ENCODE measurements at regions not wholly inside any gene's neighbourhood (a gene's known extent, or its start where the extent isn't known, plus 50 kb on each side); places are given as distances from the start of the nearest gene placed in this dataset.

DNA sequence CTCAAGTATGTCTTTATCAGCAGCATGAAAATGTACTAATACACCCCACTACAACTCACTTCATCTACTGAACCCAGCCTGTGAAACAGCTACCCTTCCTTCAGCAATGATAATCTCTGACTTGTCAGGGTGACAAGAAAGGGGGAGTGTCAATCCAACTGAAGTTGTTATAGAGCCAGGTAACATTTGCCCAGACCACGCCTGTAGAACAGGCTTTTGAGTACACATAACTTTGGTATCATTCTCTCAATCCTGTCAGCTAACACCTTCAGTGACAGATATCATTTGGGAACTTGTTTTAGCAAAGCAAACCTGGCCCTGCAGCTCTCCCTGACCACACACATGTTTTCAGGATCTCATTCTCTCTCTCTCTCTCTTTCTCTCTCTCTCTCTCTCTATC is 592.2 kb downstream of the SMARCA1 start:
- Histone ChIP-seq H3K4me1 (no peaks in the 10 kb centered on the region), H3K4me3 (no peak overlapping the region), H3K27me3 (no peaks in the 10 kb centered on the region), H3K9me3 (no peaks in the 10 kb centered on the region), H3K36me3 (no peaks in the 10 kb centered on the region), H3K27ac (no peak overlapping the region)
- DNase-seq (no peak), ATAC-seq (no peak)
- intact Hi-C loops (cut with DNase I; ENCODE audit: low total_unique reads) (no loop called here), in situ Hi-C loops (cut with MboI; ENCODE audit: low sequenced_read_pairs in 4 of 4) (no loop called here)
- TF ChIP-seq POLR2A (IDR thresholded peaks at IDR 0.05), result no peak
- TF ChIP-seq, protein P1, sequence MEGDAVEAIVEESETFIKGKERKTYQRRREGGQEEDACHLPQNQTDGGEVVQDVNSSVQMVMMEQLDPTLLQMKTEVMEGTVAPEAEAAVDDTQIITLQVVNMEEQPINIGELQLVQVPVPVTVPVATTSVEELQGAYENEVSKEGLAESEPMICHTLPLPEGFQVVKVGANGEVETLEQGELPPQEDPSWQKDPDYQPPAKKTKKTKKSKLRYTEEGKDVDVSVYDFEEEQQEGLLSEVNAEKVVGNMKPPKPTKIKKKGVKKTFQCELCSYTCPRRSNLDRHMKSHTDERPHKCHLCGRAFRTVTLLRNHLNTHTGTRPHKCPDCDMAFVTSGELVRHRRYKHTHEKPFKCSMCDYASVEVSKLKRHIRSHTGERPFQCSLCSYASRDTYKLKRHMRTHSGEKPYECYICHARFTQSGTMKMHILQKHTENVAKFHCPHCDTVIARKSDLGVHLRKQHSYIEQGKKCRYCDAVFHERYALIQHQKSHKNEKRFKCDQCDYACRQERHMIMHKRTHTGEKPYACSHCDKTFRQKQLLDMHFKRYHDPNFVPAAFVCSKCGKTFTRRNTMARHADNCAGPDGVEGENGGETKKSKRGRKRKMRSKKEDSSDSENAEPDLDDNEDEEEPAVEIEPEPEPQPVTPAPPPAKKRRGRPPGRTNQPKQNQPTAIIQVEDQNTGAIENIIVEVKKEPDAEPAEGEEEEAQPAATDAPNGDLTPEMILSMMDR (IDR thresholded peaks at IDR 0.05 in 4 of 5, conservative IDR thresholded peaks at IDR 0.05 in 1 of 5), result no peak

DNA sequence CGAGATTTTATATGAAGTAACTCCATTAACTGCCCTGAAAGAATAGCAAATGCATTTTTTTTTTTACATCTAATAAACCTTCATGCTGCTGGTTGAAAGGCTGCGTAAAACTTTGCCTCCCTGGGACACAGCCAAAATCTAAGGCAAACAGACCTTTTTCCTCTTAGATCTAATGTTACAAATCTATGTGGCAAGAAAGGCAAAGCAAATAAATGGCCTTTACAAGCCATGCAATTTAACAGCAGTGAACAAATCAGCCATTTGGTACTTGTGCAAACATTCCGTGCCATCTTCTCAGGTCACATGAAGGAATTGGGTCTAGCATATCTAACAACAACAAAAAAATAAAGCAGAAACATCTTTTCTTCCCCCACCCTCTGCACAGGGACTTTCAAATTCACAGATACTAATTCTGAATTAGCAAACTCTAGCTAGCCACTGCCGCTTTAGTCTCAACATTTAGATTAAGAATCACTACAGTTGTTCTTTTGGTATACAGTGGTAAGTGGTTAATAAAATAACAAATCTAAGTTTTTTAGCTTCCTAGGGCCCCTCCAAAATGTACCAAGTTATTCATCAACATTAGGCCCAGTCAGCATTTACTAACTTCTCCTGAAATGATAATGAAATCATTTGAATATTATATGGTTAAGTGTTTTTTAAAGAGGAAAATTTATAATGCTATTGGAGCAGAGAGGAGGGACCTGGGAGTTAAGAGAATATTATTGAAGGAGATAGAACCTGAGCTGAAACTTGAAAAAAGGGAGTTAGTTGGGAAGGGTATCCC is 593.8 kb downstream of the SMARCA1 start:
- no peaks in the 10 kb centered on the region for H3K9me3 ChIP-seq
- no peak overlapping the region for H3K27ac ChIP-seq
- intact Hi-C loops (cut with DNase I; ENCODE audit: low total_unique reads) (no loop called here), in situ Hi-C loops (cut with MboI; ENCODE audit: low sequenced_read_pairs in 4 of 4) (no loop called here)
- ATAC-seq, result no peak
- no peaks in the 10 kb centered on the region for H3K4me1 ChIP-seq
- DNase-seq, result no peak
- H3K36me3 ChIP-seq, result no peaks in the 10 kb centered on the region
- no peak overlapping the region for H3K4me3 ChIP-seq
- TF ChIP-seq, protein P1 (IDR thresholded peaks at IDR 0.05 in 4 of 5, conservative IDR thresholded peaks at IDR 0.05 in 1 of 5), result no peak
- no peak for TF ChIP-seq POLR2A (IDR thresholded peaks at IDR 0.05)
- no peaks in the 10 kb centered on the region for H3K27me3 ChIP-seq

GRCh38 chrX:128928636-128929035 is 594.7 kb downstream of the SMARCA1 start:
- Histone ChIP-seq H3K4me1 (no peaks in the 10 kb centered on the region), H3K4me3 (no peak overlapping the region), H3K27me3 (no peaks in the 10 kb centered on the region), H3K9me3 (no peaks in the 10 kb centered on the region), H3K27ac (no peak overlapping the region), H3K36me3 (no peaks in the 10 kb centered on the region)
- TF ChIP-seq, protein P1 (IDR thresholded peaks at IDR 0.05 in 4 of 5, conservative IDR thresholded peaks at IDR 0.05 in 1 of 5), result no peak
- no peak for TF ChIP-seq POLR2A (IDR thresholded peaks at IDR 0.05)
- ATAC-seq (no peak), DNase-seq (no peak)
- in situ Hi-C loops (cut with MboI; ENCODE audit: low sequenced_read_pairs in 4 of 4), result no loop called here
- intact Hi-C loops (cut with DNase I; ENCODE audit: low total_unique reads), result no loop called here

- Histone ChIP-seq H3K27ac (no peak overlapping the region), H3K9me3 (no peaks in the 10 kb centered on the region), H3K36me3 (no peaks in the 10 kb centered on the region), H3K27me3 (no peaks in the 10 kb centered on the region), H3K4me3 (no peak overlapping the region), H3K4me1 (no peaks in the 10 kb centered on the region)
- DNase-seq, result no peak
- no peak for TF ChIP-seq POLR2A (IDR thresholded peaks at IDR 0.05)
- TF ChIP-seq, protein P1 (IDR thresholded peaks at IDR 0.05 in 4 of 5, conservative IDR thresholded peaks at IDR 0.05 in 1 of 5), result no peak
- intact Hi-C loops (cut with DNase I; ENCODE audit: low total_unique reads) (no loop called here), in situ Hi-C loops (cut with MboI; ENCODE audit: low sequenced_read_pairs in 4 of 4) (no loop called here)
- ATAC-seq, result no peak
These were observed 595.9 kb downstream of the SMARCA1 start for GRCh38 chrX:128927363-128927762.
